MCF 10A (cell line): ENCODE measurements at regions not wholly inside any gene's neighbourhood (a gene's known extent, or its start where the extent isn't known, plus 50 kb on each side); places are given as distances from the start of the nearest gene placed in this dataset.

ENCODE experiments used
- BruUV-seq: library from RNA; stranded (reverse); fragments of 400-500 nt; replicated peaks from 2 replicates; lab custom pipeline; 2021; lab: Mats Ljungman, UMichigan
- CTCF ChIA-PET: fragments of 300-600 bp; sonication (Branson Sonifier 250); formaldehyde crosslinking; extraction: SDS; loops from one replicate; lab custom pipeline; 2021; ENCODE audit warnings: antibody characterized with exemption, inconsistent platforms; lab: Yijun Ruan, JAX
- POLR2A ChIA-PET: fragments of 300-600, 350-650 bp; sonication (Branson Sonifier 250); formaldehyde crosslinking; extraction: SDS; loops from one replicate; lab custom pipeline; 2020; ENCODE audit warnings: antibody characterized with exemption, inconsistent platforms; lab: Yijun Ruan, JAX
- DNase-seq: peaks from one replicate; pipeline ENCODE4 v3.0.0-alpha.2; 2018; ENCODE audit not compliant: unreplicated experiment
- H3K27ac Mint-ChIP-seq: one replicate; pipeline ENCODE4 v1.8.0; 2022; ENCODE audit warnings: mild to moderate bottlenecking, low read depth, mixed read lengths; ENCODE audit not compliant: unreplicated experiment
- H3K27me3 Mint-ChIP-seq: one replicate; pipeline ENCODE4 v1.8.0; 2022; ENCODE audit warnings: mixed read lengths; ENCODE audit not compliant: insufficient read depth, unreplicated experiment
- H3K36me3 Mint-ChIP-seq: one replicate; pipeline ENCODE4 v1.8.0; 2022; ENCODE audit warnings: mild to moderate bottlenecking, moderate library complexity, mixed read lengths; ENCODE audit not compliant: insufficient read depth, unreplicated experiment
- H3K4me1 Mint-ChIP-seq: one replicate; pipeline ENCODE4 v1.8.0; 2022; ENCODE audit warnings: mixed read lengths; ENCODE audit not compliant: insufficient read depth, unreplicated experiment
- H3K4me3 Mint-ChIP-seq: one replicate; pipeline ENCODE4 v1.8.0; 2022; ENCODE audit warnings: mild to moderate bottlenecking, moderate library complexity, mixed read lengths; ENCODE audit not compliant: unreplicated experiment
- H3K9me3 Mint-ChIP-seq: one replicate; pipeline ENCODE4 v1.8.0; 2022; ENCODE audit warnings: mixed read lengths; ENCODE audit not compliant: unreplicated experiment
- CTCF ChIP-seq: fragments of 200-600 bp; IDR thresholded peaks from one replicate; pipeline ENCODE4 v1.8.0; 2022; ENCODE audit warnings: antibody characterized with exemption, mild to moderate bottlenecking; ENCODE audit not compliant: unreplicated experiment
- intact Hi-C: fragments of 100-400 bp; cut with micrococcal nuclease; formaldehyde crosslinking; loops from 2 replicates; pipeline ENCODE4 v1.14.1; 2022

GRCh38 chr4:187656959-187657358 lies 338.6 kb upstream of the ZFP42 start:
- Mint-ChIP-seq H3K4me3 (no peak overlapping the region), H3K9me3 (no peaks in the 10 kb centered on the region), H3K4me1 (no peaks in the 10 kb centered on the region), H3K27ac (no peak overlapping the region), H3K27me3 (no peaks in the 10 kb centered on the region), H3K36me3 (no peaks in the 10 kb centered on the region)
- TF ChIP-seq CTCF, result no peak
- intact Hi-C loops, result no loop called here
- no TSS peak for BruUV-seq
- DNase-seq, result no peak
- POLR2A ChIA-PET, result no interaction called here
- CTCF ChIA-PET, result no interaction called here

- ChIA-PET CTCF (interaction anchor here (0.6 to 1.2 kb wide), 2 partner anchors 17 to 247 kb away, joined by 3 read pairs; no protein-coding TSS in a partner anchor), POLR2A (no interaction called here)
- H3K36me3 Mint-ChIP-seq, result no peaks in the 10 kb centered on the region
- no peak overlapping the region for H3K4me3 Mint-ChIP-seq
- BruUV-seq, result no TSS peak
- no peaks in the 10 kb centered on the region for H3K9me3 Mint-ChIP-seq
- intact Hi-C loops, result no loop called here
- no peak for DNase-seq
- H3K27ac Mint-ChIP-seq, result no peak overlapping the region
- H3K27me3 Mint-ChIP-seq, result no peaks in the 10 kb centered on the region
- H3K4me1 Mint-ChIP-seq, result peaks cover 7% of the 10 kb centered on the region
- no peak for TF ChIP-seq CTCF
Measured at GRCh38 chr4:187663076-187663475, 332.5 kb upstream of the ZFP42 start.

- no peak for TF ChIP-seq CTCF
- no peak for DNase-seq
- no TSS peak for BruUV-seq
- POLR2A ChIA-PET, result no interaction called here
- Mint-ChIP-seq H3K27me3 (no peaks in the 10 kb centered on the region), H3K9me3 (no peaks in the 10 kb centered on the region), H3K27ac (no peak overlapping the region), H3K4me1 (peaks cover 7% of the 10 kb centered on the region), H3K4me3 (no peak overlapping the region), H3K36me3 (no peaks in the 10 kb centered on the region)
- intact Hi-C loops, result no loop called here
- CTCF ChIA-PET, result interaction anchor here (1.2 kb wide), 1 partner anchor 16 kb away, joined by 3 read pairs; no protein-coding TSS in a partner anchor
Measured at GRCh38 chr4:187664011-187664410, 331.6 kb upstream of the ZFP42 start.

GRCh38 chr4:187665086-187665485 lies 330.5 kb upstream of the ZFP42 start:
- intact Hi-C loops, result no loop called here

More at GRCh38 chr4:187665086-187665485, 330.5 kb upstream of the ZFP42 start:
- ChIA-PET CTCF (interaction anchor here (0.6 kb wide), 2 partner anchors 88 to 1322 kb away, joined by 3 to 6 read pairs; no protein-coding TSS in a partner anchor), POLR2A (no interaction called here)
- no peak for TF ChIP-seq CTCF
- Mint-ChIP-seq H3K36me3 (no peaks in the 10 kb centered on the region), H3K9me3 (no peaks in the 10 kb centered on the region), H3K4me1 (peaks cover 7% of the 10 kb centered on the region), H3K27ac (no peak overlapping the region), H3K27me3 (no peaks in the 10 kb centered on the region), H3K4me3 (no peak overlapping the region)
- no peak for DNase-seq
- BruUV-seq, result no TSS peak
